Cardiac fibroblast (primary cell): ENCODE measurements at regions not wholly inside any gene's neighbourhood (a gene's known extent, or its start where the extent isn't known, plus 50 kb on each side); places are given as distances from the start of the nearest gene placed in this dataset.
"Not testable (repeated sequence)": the region's sequence is repeated elsewhere in the genome, so short reads cannot be mapped to it uniquely, and the experiment has no call there.

Source experiments
- DNase-seq, 2 donors: peaks; one replicate each; pipeline versions ENCODE4 v3.0.0 to v3.0.0-alpha.2; 2010; ENCODE audit warnings: low read depth in 2 of 2
- H3K4me3 ChIP-seq, 2 donors: replicated peaks in 1 of 2; 1 replicate in 1 of 2; 2 replicates in 1 of 2; pipeline ENCODE4 v1.5.1; 2011; ENCODE audit warnings: low read depth in 2 of 2, low read length in 2 of 2, mild to moderate bottlenecking in 2 of 2, moderate library complexity in 1 of 2
- TF ChIP-seq, protein P1 (sequence below): IDR thresholded peaks from one replicate; pipeline ENCODE4 v1.5.1; 2011; ENCODE audit warnings: low read depth, mild to moderate bottlenecking, low read length, inconsistent platforms

DNA sequence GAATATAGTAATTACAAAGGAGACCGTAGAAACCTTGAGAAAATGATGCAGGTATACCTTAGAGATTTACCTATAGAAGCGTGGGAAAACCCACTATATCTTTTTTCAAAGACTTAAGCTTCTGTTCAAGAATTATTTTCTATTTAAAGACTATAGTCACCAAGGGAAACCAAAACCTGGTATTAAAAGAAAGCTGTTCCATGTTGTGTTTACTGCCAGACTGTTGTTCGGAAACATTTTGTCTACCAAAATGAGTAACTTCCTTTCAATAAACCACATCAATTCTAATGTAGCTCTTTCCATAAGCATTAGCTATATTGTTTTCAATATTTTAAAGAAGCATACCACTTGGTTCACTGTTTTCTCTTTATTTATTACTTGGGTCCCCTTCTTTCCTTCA lies 182.9 kb upstream of the SLITRK6 start:
- no peak overlapping the region for H3K4me3 ChIP-seq
- DNase-seq, result no peak
- TF ChIP-seq, protein P1, sequence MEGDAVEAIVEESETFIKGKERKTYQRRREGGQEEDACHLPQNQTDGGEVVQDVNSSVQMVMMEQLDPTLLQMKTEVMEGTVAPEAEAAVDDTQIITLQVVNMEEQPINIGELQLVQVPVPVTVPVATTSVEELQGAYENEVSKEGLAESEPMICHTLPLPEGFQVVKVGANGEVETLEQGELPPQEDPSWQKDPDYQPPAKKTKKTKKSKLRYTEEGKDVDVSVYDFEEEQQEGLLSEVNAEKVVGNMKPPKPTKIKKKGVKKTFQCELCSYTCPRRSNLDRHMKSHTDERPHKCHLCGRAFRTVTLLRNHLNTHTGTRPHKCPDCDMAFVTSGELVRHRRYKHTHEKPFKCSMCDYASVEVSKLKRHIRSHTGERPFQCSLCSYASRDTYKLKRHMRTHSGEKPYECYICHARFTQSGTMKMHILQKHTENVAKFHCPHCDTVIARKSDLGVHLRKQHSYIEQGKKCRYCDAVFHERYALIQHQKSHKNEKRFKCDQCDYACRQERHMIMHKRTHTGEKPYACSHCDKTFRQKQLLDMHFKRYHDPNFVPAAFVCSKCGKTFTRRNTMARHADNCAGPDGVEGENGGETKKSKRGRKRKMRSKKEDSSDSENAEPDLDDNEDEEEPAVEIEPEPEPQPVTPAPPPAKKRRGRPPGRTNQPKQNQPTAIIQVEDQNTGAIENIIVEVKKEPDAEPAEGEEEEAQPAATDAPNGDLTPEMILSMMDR, result no peak

DNA sequence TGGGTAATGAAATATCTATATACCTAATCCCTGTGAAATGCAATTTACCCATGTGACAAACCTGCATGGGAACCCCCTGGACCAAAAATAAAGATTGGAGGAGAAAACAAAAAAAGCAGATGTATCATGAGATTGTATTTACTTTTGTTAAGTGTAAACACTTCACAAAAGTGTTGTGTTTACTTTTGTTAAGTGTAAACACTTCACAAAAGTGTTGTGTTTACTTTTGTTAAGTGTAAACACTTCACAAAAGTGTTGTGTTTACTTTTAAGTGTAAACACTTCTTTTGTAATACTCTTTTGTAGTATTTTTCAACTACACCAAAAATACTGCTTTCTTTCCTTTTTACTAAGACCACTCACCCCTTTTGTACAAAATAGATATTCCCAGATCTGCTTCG lies 181.2 kb upstream of the SLITRK6 start:
- DNase-seq, result not testable (repeated sequence)

DNA sequence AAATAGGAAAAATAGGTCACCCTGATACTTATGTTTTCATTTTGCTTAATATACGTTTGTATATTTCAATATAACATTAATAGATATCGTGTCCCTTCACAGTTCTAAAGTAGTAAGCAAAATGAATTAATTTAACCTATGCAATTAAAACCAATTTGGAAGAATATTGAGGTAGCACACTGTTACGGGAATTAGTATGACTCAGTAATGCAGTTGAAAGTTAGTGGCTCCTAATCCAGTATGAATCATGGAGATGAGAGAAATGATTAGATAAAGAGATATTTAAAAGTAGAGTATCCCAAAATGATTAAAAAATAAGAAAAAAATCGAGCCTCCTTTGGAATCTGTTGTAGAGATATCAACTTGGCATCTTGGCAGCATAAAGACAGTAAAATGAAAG lies 177.0 kb upstream of the SLITRK6 start:
- H3K4me3 ChIP-seq, result no peak overlapping the region
- TF ChIP-seq, protein P1, result no peak
- DNase-seq, result no peak

More for the DNA sequence above, 181.2 kb upstream of the SLITRK6 start:
- not testable (repeated sequence) for H3K4me3 ChIP-seq

DNA sequence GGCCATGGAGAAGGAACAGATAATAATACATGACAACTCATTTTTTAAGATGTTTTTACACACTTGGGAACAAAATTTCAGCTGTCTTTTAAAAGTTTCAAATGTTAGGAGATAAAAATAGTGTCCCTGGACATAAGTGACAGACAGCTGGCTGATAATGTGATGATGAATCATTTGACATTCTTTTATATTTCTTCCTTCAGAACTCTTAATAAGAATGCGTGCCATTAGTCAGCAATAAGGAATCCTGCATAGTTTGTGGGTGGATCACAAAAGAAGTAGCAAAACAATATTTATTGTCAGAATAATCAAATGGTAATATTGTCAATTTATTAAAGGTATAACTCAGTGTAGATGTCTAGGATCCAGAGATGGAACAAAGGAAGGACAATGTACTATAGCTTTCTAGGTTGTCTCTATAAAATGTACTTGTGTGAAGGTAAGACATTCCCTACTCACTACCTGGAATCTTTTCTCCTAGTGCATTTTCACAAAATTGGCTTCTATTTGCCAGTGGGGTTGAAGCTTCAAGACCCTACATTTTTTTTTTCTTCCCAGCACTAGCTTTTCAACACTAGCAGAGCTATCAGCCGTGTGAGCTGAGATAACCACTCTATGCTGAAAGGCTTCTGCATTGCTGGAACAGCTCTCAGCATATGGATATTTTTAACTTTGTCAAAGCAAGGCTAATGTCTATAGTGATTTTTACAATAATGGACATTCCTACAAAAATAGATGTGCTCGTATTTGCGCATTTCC lies 175.6 kb upstream of the SLITRK6 start:
- peak; percentile 11 to 12 for DNase-seq
- no peak overlapping the region for H3K4me3 ChIP-seq
- TF ChIP-seq, protein P1, result no peak

DNA sequence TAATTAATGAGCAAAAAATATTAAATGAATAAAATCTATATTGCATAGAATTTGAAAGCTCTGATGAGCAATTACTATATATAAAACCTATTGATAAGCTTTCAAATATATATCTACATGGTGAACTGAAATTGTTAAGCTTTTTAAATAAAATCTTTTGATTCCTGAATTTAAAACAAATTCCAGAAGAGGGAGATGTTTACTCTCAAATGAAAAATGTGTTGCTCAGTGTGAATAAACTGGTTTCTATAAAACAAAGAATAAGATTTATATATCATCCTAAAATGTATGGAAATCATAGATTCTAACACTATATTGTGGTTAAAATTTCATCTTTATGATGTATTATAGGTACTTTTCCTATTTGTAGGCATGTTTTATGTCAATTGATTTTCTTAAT lies 171.5 kb upstream of the SLITRK6 start:
- DNase-seq, result peak; percentile 4 to 16
- TF ChIP-seq, protein P1, result no peak
- H3K4me3 ChIP-seq, result no peak overlapping the region

DNA sequence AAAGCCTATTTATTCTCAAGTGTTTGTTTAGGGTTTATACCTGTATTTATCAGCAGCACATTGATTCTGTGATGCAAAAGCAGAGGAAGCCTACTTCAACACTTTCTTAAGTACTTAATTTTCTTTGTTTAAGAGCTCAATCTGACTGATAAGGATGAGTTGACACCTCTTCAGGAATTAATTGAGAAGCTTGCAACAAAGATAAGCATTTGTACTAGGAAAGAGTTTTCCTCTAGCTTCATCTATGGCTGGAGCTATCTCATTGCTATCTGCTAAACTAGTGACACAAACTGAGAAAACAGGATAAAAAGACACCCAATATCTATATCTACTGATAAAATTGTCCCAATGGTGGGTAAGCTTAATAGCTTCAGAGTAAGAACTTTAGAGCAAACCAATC lies 170.1 kb upstream of the SLITRK6 start:
- no peak for DNase-seq
- TF ChIP-seq, protein P1, result no peak
- H3K4me3 ChIP-seq, result no peak overlapping the region

DNA sequence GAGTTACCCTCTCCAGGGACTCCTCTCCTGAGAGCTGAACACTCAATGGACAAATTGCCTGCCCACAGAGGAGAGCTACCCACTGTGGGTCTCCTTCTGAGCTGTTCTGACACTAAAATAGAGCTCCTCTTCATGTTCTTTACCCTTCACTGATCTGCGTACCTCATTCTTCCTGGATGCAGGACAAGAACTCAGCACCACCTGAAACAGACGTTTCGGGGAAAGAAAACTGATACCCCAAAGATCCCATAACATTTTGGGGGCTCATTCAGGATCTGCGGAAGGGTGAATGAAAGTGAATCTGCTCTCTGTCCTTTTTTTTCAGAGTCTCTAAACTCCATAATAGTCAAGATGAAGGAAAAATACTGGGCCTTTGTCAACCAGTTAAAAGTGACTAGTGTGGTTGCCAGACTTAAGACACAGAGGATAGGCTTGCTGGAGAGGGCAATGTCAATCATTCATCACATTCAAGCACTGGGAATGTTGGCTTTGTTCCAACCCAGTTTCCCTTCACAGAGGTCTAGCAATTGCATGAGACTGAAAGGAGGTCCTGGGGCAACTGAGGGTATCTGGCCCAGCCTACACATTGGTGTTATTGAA lies 136.7 kb upstream of the SLITRK6 start:
- no peak for DNase-seq
- TF ChIP-seq, protein P1, result no peak
- no peak overlapping the region for H3K4me3 ChIP-seq
